HCT116 (cell line): ENCODE measurements at regions not wholly inside any gene's neighbourhood (a gene's known extent, or its start where the extent isn't known, plus 50 kb on each side); places are given as distances from the start of the nearest gene placed in this dataset.

Experiments used
- ATAC-seq: fragments of 200-7000 bp; cut with Tn5 transposase; 2 replicates; pipeline ENCODE4 v1.9.1; 2020; ENCODE audit warnings: mild to moderate bottlenecking, moderate library complexity
- BruUV-seq: library from RNA; stranded (reverse); fragments of 400-500 nt; replicated peaks from 2 replicates; lab custom pipeline; 2021; lab: Mats Ljungman, UMichigan
- CTCF ChIA-PET: fragments of 300-600 bp; sonication (Branson Sonifier 250); formaldehyde crosslinking; loops from one replicate; lab custom pipeline; 2021; ENCODE audit warnings: antibody characterized with exemption; lab: Charles Lee
- POLR2A ChIA-PET: fragments of 300-600, 350-600 bp; sonication (Branson Sonifier 250); formaldehyde crosslinking; loops from one replicate; lab custom pipeline; 2021; ENCODE audit warnings: antibody characterized with exemption; lab: Charles Lee
- RAD21 ChIA-PET, 2 experiments: fragments of 300-600 bp; sonication (Branson Sonifier 250); formaldehyde crosslinking; loops; one replicate each; lab custom pipeline; 2023; ENCODE audit warnings: low total read pairs in 2 of 2; ENCODE audit not compliant: uncharacterized antibody in 2 of 2, unreplicated experiment in 2 of 2, low non-redundant PET in 1 of 2; lab: Charles Lee
- DNase-seq: peaks from one replicate; pipeline ENCODE4 v3.0.0-alpha.2; 2010; ENCODE audit warnings: low read depth, low spot score
- H2AFZ ChIP-seq: fragments of 200-600 bp; shearing (Covaris generic), sonication (generic); 2 replicates; pipeline ENCODE4 v1.6.1; 2017; ENCODE audit warnings: low read depth, mixed run types, mixed read lengths, antibody characterized with exemption, low read length; ENCODE audit not compliant: poor library complexity, severe bottlenecking
- H3K27ac ChIP-seq: 2 replicates; pipeline ENCODE4 v1.5.1; 2012; ENCODE audit warnings: low read depth, low read length
- H3K27me3 ChIP-seq: fragments of 200-600 bp; sonication (generic); 2 replicates; pipeline ENCODE4 v1.6.1; 2016; ENCODE audit warnings: mixed run types, low read length, mixed read lengths; ENCODE audit not compliant: insufficient read depth
- H3K36me3 ChIP-seq, 2 experiments: fragments of 200-500 bp in 1 of 2; fragments of 200-600 bp in 1 of 2; sonication (Bioruptor generic) in 1 of 2; sonication (generic) in 1 of 2; 2 replicates each; pipeline versions ENCODE4 v1.5.1 to v1.6.1; 2014 to 2016; ENCODE audit warnings: low read length in 2 of 2, inconsistent platforms in 1 of 2, mixed read lengths in 1 of 2, mixed run types in 1 of 2; ENCODE audit not compliant: insufficient read depth in 2 of 2, control insufficient read depth in 1 of 2
- H3K4me1 ChIP-seq, 2 experiments: fragments of 200-600 bp in 1 of 2; sonication (generic) in 1 of 2; 2 replicates each; pipeline versions ENCODE4 v1.5.1 to v1.6.1; 2012 to 2017; ENCODE audit warnings: low read length in 2 of 2, inconsistent platforms in 1 of 2, mild to moderate bottlenecking in 1 of 2, mixed read lengths in 1 of 2, mixed run types in 1 of 2, moderate library complexity in 1 of 2; ENCODE audit not compliant: insufficient read depth in 2 of 2, control insufficient read depth in 1 of 2
- H3K4me2 ChIP-seq: fragments of 200-600 bp; sonication (generic); 2 replicates; pipeline ENCODE4 v1.6.1; 2017; ENCODE audit warnings: mixed run types, low read length, mixed read lengths
- H3K4me3 ChIP-seq, 2 experiments: fragments of 200-600 bp in 1 of 2; sonication (generic) in 1 of 2; replicated peaks in 1 of 2; 2 replicates each; pipeline ENCODE4 v1.5.1; 2011 to 2016; ENCODE audit warnings: low read length in 2 of 2, control low read depth in 1 of 2, low read depth in 1 of 2, mild to moderate bottlenecking in 1 of 2, mixed read lengths in 1 of 2, mixed run types in 1 of 2
- H3K79me2 ChIP-seq: fragments of 200-600 bp; sonication (generic); 2 replicates; pipeline ENCODE4 v1.6.1; 2017; ENCODE audit warnings: mild to moderate bottlenecking, mixed run types, low read length, moderate library complexity, mixed read lengths; ENCODE audit not compliant: insufficient read depth
- H3K9ac ChIP-seq: fragments of 200-600 bp; sonication (generic); 2 replicates; pipeline ENCODE4 v1.6.1; 2016; ENCODE audit warnings: low read length, mixed read lengths
- H3K9me2 ChIP-seq: fragments of 200-600 bp; sonication (generic), shearing (Covaris generic); 2 replicates; pipeline ENCODE4 v1.6.1; 2017; ENCODE audit warnings: mixed run types, mild to moderate bottlenecking, moderate library complexity; ENCODE audit not compliant: insufficient read depth
- H3K9me3 ChIP-seq, 2 experiments: fragments of 200-500 bp in 1 of 2; fragments of 200-600 bp in 1 of 2; sonication (Bioruptor generic) in 1 of 2; sonication (generic) in 1 of 2; 2 replicates each; pipeline ENCODE4 v1.6.1; 2014 to 2017; ENCODE audit warnings: low read length in 2 of 2, mixed read lengths in 2 of 2, inconsistent platforms in 1 of 2, low read depth in 1 of 2, mild to moderate bottlenecking in 1 of 2, mixed run types in 1 of 2, moderate library complexity in 1 of 2; ENCODE audit not compliant: control insufficient read depth in 1 of 2, insufficient read depth in 1 of 2
- H4K20me1 ChIP-seq: fragments of 200-600 bp; sonication (generic), shearing (Covaris generic); 2 replicates; pipeline ENCODE4 v1.6.1; 2017; ENCODE audit warnings: mixed run types, mild to moderate bottlenecking, moderate library complexity; ENCODE audit not compliant: insufficient read depth
- EGR1 ChIP-seq: IDR thresholded peaks from 2 replicates; pipeline ENCODE4 v1.6.1; 2012; ENCODE audit warnings: low read depth
- ELF1 ChIP-seq: IDR thresholded peaks from 2 replicates; pipeline ENCODE4 v1.6.1; 2012; ENCODE audit warnings: low read depth, borderline replicate concordance
- EZH2 ChIP-seq: fragments of 200-600 bp; sonication (generic); IDR thresholded peaks from 2 replicates; pipeline ENCODE4 v1.6.1; 2017; ENCODE audit warnings: antibody characterized with exemption, mixed run types
- EZH2phosphoT487 ChIP-seq: fragments of 200-600 bp; IDR thresholded peaks from 2 replicates; pipeline ENCODE4 v1.6.1; 2018; ENCODE audit warnings: antibody characterized with exemption, borderline replicate concordance
- JUND ChIP-seq: IDR thresholded peaks from 2 replicates; pipeline ENCODE4 v1.6.1; 2012
- MAX ChIP-seq: IDR thresholded peaks from 2 replicates; pipeline ENCODE4 v1.6.1; 2012
- POLR2AphosphoS5 ChIP-seq: IDR thresholded peaks from 2 replicates; pipeline ENCODE4 v1.6.1; 2011; ENCODE audit warnings: mild to moderate bottlenecking, low read depth, low read length, moderate library complexity
- TCF7L2 ChIP-seq: IDR thresholded peaks from 2 replicates; pipeline ENCODE4 v1.7.0; 2011; ENCODE audit warnings: borderline replicate concordance, inconsistent platforms; ENCODE audit not compliant: insufficient read depth, insufficient read length; ENCODE audit errors: extremely low read depth
- ZNF274 ChIP-seq: fragments of 200-500 bp; sonication (Bioruptor generic); IDR thresholded peaks from 2 replicates; pipeline ENCODE4 v1.6.1; 2014; ENCODE audit warnings: mild to moderate bottlenecking, low read depth, low read length, inconsistent platforms
- intact Hi-C: fragments of 100-400 bp; cut with micrococcal nuclease; formaldehyde crosslinking; loops from 2 replicates; pipeline ENCODE4 v1.10.0; 2022
- TF ChIP-seq, protein P1 (sequence below): IDR thresholded peaks from 2 replicates; pipeline ENCODE4 v1.6.1; 2012; ENCODE audit warnings: low read depth
- TF ChIP-seq, protein P2 (sequence below): IDR thresholded peaks from 2 replicates; pipeline ENCODE4 v1.6.1; 2012

- ChIA-PET CTCF (no interaction called here), POLR2A (interaction anchor here (0.6 kb wide), 1 partner anchor 24 kb away, joined by 3 read pairs; no protein-coding TSS in a partner anchor), RAD21 (no interaction called here)
- Histone ChIP-seq H2AFZ (no peak overlapping the region), H4K20me1 (no peaks in the 10 kb centered on the region), H3K9me2 (no peaks in the 10 kb centered on the region), H3K79me2 (no peaks in the 10 kb centered on the region), H3K9ac (no peak overlapping the region), H3K27me3 (no peaks in the 10 kb centered on the region), H3K27ac (no peak overlapping the region), H3K4me1 (no peaks in the 10 kb centered on the region), H3K9me3 (no peaks in the 10 kb centered on the region; a peak in 2 of 4 replicates), H3K36me3 (no peaks in the 10 kb centered on the region), H3K4me2 (no peak overlapping the region), H3K4me3 (no peak overlapping the region)
- TF ChIP-seq EZH2phosphoT487, result no peak
- TF ChIP-seq, protein P1, sequence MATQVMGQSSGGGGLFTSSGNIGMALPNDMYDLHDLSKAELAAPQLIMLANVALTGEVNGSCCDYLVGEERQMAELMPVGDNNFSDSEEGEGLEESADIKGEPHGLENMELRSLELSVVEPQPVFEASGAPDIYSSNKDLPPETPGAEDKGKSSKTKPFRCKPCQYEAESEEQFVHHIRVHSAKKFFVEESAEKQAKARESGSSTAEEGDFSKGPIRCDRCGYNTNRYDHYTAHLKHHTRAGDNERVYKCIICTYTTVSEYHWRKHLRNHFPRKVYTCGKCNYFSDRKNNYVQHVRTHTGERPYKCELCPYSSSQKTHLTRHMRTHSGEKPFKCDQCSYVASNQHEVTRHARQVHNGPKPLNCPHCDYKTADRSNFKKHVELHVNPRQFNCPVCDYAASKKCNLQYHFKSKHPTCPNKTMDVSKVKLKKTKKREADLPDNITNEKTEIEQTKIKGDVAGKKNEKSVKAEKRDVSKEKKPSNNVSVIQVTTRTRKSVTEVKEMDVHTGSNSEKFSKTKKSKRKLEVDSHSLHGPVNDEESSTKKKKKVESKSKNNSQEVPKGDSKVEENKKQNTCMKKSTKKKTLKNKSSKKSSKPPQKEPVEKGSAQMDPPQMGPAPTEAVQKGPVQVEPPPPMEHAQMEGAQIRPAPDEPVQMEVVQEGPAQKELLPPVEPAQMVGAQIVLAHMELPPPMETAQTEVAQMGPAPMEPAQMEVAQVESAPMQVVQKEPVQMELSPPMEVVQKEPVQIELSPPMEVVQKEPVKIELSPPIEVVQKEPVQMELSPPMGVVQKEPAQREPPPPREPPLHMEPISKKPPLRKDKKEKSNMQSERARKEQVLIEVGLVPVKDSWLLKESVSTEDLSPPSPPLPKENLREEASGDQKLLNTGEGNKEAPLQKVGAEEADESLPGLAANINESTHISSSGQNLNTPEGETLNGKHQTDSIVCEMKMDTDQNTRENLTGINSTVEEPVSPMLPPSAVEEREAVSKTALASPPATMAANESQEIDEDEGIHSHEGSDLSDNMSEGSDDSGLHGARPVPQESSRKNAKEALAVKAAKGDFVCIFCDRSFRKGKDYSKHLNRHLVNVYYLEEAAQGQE, result no peak
- TF ChIP-seq, protein P2, sequence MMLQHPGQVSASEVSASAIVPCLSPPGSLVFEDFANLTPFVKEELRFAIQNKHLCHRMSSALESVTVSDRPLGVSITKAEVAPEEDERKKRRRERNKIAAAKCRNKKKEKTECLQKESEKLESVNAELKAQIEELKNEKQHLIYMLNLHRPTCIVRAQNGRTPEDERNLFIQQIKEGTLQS, result no peak
- no peak for TF ChIP-seq MAX
- ATAC-seq, result no peak
- BruUV-seq, result no TSS peak
- no peak for DNase-seq
- intact Hi-C loops, result no loop called here
These were observed 125.4 kb downstream of the VGLL3 start for GRCh38 chr3:86865506-86865905.

GRCh38 chr3:86856711-86857110 lies 134.2 kb downstream of the VGLL3 start:
- H3K4me3 ChIP-seq, result no peak overlapping the region
- ChIA-PET POLR2A (no interaction called here), CTCF (no interaction called here), RAD21 (no interaction called here)
- H3K9me2 ChIP-seq, result no peaks in the 10 kb centered on the region
- no peaks in the 10 kb centered on the region for H3K4me1 ChIP-seq
- H3K4me2 ChIP-seq, result no peak overlapping the region
- no peak overlapping the region for H3K9ac ChIP-seq
- H2AFZ ChIP-seq, result no peak overlapping the region
- no peaks in the 10 kb centered on the region for H3K27me3 ChIP-seq
- intact Hi-C loops, result no loop called here
- H3K27ac ChIP-seq, result no peak overlapping the region
- no TSS peak for BruUV-seq
- H3K9me3 ChIP-seq, result peaks cover 0 to 2% of the 10 kb centered on the region in 2 experiments; a peak in 1 of 4 replicates
- no peaks in the 10 kb centered on the region for H3K36me3 ChIP-seq
- no peaks in the 10 kb centered on the region for H4K20me1 ChIP-seq
- no peak for ATAC-seq
- H3K79me2 ChIP-seq, result no peaks in the 10 kb centered on the region
- no peak for DNase-seq
- TF ChIP-seq, protein P2, result no peak
- TF ChIP-seq JUND (no peak), TCF7L2 (no peak), ELF1 (no peak), EZH2phosphoT487 (no peak), EZH2 (no peak), ZNF274 (no peak), EGR1 (no peak), POLR2AphosphoS5 (no peak)
- TF ChIP-seq, protein P1, result no peak
